ENCODE measurements at regions not wholly inside any gene's neighbourhood (a gene's known extent, or its start where the extent isn't known, plus 50 kb on each side); places are given as distances from the start of the nearest gene placed in this dataset.
"Not testable (repeated sequence)": the region's sequence is repeated elsewhere in the genome, so short reads cannot be mapped to it uniquely, and the experiment has no call there.

GRCh38 chr10:124210263-124210662 lies 116.9 kb upstream of the CHST15 start:
- 91% methylated on average over 1 of the region's 1 CpG for WGBS
- H3K4me3 ChIP-seq (ENCODE audit: low read depth, low read length), result no peak overlapping the region
- no peak for DNase-seq (ENCODE audit: extremely low spot score)
- no peak overlapping the region for H3K27ac ChIP-seq (ENCODE audit: low read depth)
- no peaks in the 10 kb centered on the region for H3K4me1 ChIP-seq (ENCODE audit: insufficient read depth)
- no peaks in the 10 kb centered on the region for H3K36me3 ChIP-seq (ENCODE audit: insufficient read depth)

GRCh38 chr10:124207391-124207790 lies 114.0 kb upstream of the CHST15 start:
- Histone ChIP-seq H3K36me3 (ENCODE audit: insufficient read depth) (no peaks in the 10 kb centered on the region), H3K4me1 (ENCODE audit: insufficient read depth) (no peaks in the 10 kb centered on the region), H3K27ac (ENCODE audit: low read depth) (no peak overlapping the region), H3K4me3 (ENCODE audit: low read depth, low read length) (no peak overlapping the region)
- DNase-seq (ENCODE audit: extremely low spot score), result no peak
- WGBS, result 90% methylated on average over 5 of the region's 5 CpGs

GRCh38 chr10:124206616-124207015 lies 113.2 kb upstream of the CHST15 start:
- H3K4me3 ChIP-seq (ENCODE audit: low read depth, low read length), result no peak overlapping the region
- no peaks in the 10 kb centered on the region for H3K36me3 ChIP-seq (ENCODE audit: insufficient read depth)
- no peaks in the 10 kb centered on the region for H3K4me1 ChIP-seq (ENCODE audit: insufficient read depth)
- no peak overlapping the region for H3K27ac ChIP-seq (ENCODE audit: low read depth)
- WGBS, result 80% methylated on average over 4 of the region's 4 CpGs
- no peak for DNase-seq (ENCODE audit: extremely low spot score)

- H3K36me3 ChIP-seq (ENCODE audit: insufficient read depth), result no peaks in the 10 kb centered on the region
- no peak overlapping the region for H3K4me3 ChIP-seq (ENCODE audit: low read depth, low read length)
- no peaks in the 10 kb centered on the region for H3K4me1 ChIP-seq (ENCODE audit: insufficient read depth)
- 85% methylated on average over 1 of the region's 1 CpG for WGBS
- no peak for DNase-seq (ENCODE audit: extremely low spot score)
- no peak overlapping the region for H3K27ac ChIP-seq (ENCODE audit: low read depth)
Observed at GRCh38 chr10:124205432-124205831, 112.0 kb upstream of the CHST15 start.

- no peaks in the 10 kb centered on the region for H3K4me1 ChIP-seq (ENCODE audit: insufficient read depth)
- DNase-seq (ENCODE audit: extremely low spot score), result no peak
- WGBS, result 88% methylated on average over 3 of the region's 3 CpGs
- H3K27ac ChIP-seq (ENCODE audit: low read depth), result no peak overlapping the region
- H3K36me3 ChIP-seq (ENCODE audit: insufficient read depth), result no peaks in the 10 kb centered on the region
- no peak overlapping the region for H3K4me3 ChIP-seq (ENCODE audit: low read depth, low read length)
Observed at GRCh38 chr10:124204726-124205125, 111.3 kb upstream of the CHST15 start.

- 81% methylated on average over 4 of the region's 4 CpGs for WGBS
- H3K36me3 ChIP-seq (ENCODE audit: insufficient read depth), result no peaks in the 10 kb centered on the region
- no peak overlapping the region for H3K4me3 ChIP-seq (ENCODE audit: low read depth, low read length)
- no peak overlapping the region for H3K27ac ChIP-seq (ENCODE audit: low read depth)
- no peaks in the 10 kb centered on the region for H3K4me1 ChIP-seq (ENCODE audit: insufficient read depth)
- DNase-seq (ENCODE audit: extremely low spot score), result no peak
Observed at GRCh38 chr10:124200011-124200410, 106.6 kb upstream of the CHST15 start.

- H3K27ac ChIP-seq (ENCODE audit: low read depth), result no peak overlapping the region
- H3K36me3 ChIP-seq (ENCODE audit: insufficient read depth), result no peaks in the 10 kb centered on the region
- H3K4me3 ChIP-seq (ENCODE audit: low read depth, low read length), result no peak overlapping the region
- no peaks in the 10 kb centered on the region for H3K4me1 ChIP-seq (ENCODE audit: insufficient read depth)
- DNase-seq (ENCODE audit: extremely low spot score), result no peak
- WGBS, result 86% methylated on average over 2 of the region's 2 CpGs
Observed at GRCh38 chr10:124198871-124199270, 105.5 kb upstream of the CHST15 start.

GRCh38 chr10:124198125-124198501 lies 104.7 kb upstream of the CHST15 start:
- H3K27ac ChIP-seq (ENCODE audit: low read depth), result no peak overlapping the region
- 75% methylated on average over 5 of the region's 5 CpGs for WGBS
- DNase-seq (ENCODE audit: extremely low spot score), result no peak
- no peaks in the 10 kb centered on the region for H3K4me1 ChIP-seq (ENCODE audit: insufficient read depth)
- no peak overlapping the region for H3K4me3 ChIP-seq (ENCODE audit: low read depth, low read length)
- no peaks in the 10 kb centered on the region for H3K36me3 ChIP-seq (ENCODE audit: insufficient read depth)

GRCh38 chr10:124197371-124198124 lies 104.2 kb upstream of the CHST15 start:
- no peaks in the 10 kb centered on the region for H3K4me1 ChIP-seq (ENCODE audit: insufficient read depth)
- H3K4me3 ChIP-seq (ENCODE audit: low read depth, low read length), result no peak overlapping the region
- no peak overlapping the region for H3K27ac ChIP-seq (ENCODE audit: low read depth)
- H3K36me3 ChIP-seq (ENCODE audit: insufficient read depth), result no peaks in the 10 kb centered on the region
- WGBS, result 73% methylated on average over 25 of the region's 25 CpGs
- no peak for DNase-seq (ENCODE audit: extremely low spot score)

GRCh38 chr10:124196659-124197058 lies 103.3 kb upstream of the CHST15 start:
- WGBS, result 69% methylated on average over 5 of the region's 5 CpGs
- no peaks in the 10 kb centered on the region for H3K4me1 ChIP-seq (ENCODE audit: insufficient read depth)
- DNase-seq (ENCODE audit: extremely low spot score), result no peak
- no peak overlapping the region for H3K4me3 ChIP-seq (ENCODE audit: low read depth, low read length)
- H3K27ac ChIP-seq (ENCODE audit: low read depth), result no peak overlapping the region
- H3K36me3 ChIP-seq (ENCODE audit: insufficient read depth), result no peaks in the 10 kb centered on the region

- Histone ChIP-seq H3K27ac (ENCODE audit: low read depth) (no peak overlapping the region), H3K4me3 (ENCODE audit: low read depth, low read length) (no peak overlapping the region), H3K36me3 (ENCODE audit: insufficient read depth) (no peaks in the 10 kb centered on the region), H3K4me1 (ENCODE audit: insufficient read depth) (no peaks in the 10 kb centered on the region)
- WGBS, result 89% methylated on average over 2 of the region's 2 CpGs
- DNase-seq (ENCODE audit: extremely low spot score), result no peak
Observed at GRCh38 chr10:124194199-124194824, 100.9 kb upstream of the CHST15 start.

GRCh38 chr10:124193309-124193696 lies 99.9 kb upstream of the CHST15 start:
- H3K4me1 ChIP-seq (ENCODE audit: insufficient read depth), result no peaks in the 10 kb centered on the region
- H3K4me3 ChIP-seq (ENCODE audit: low read depth, low read length), result no peak overlapping the region
- no peak overlapping the region for H3K27ac ChIP-seq (ENCODE audit: low read depth)
- WGBS, result 93% methylated on average over 8 of the region's 8 CpGs
- DNase-seq (ENCODE audit: extremely low spot score), result no peak
- no peaks in the 10 kb centered on the region for H3K36me3 ChIP-seq (ENCODE audit: insufficient read depth)

- H3K36me3 ChIP-seq (ENCODE audit: insufficient read depth); H3K4me1 ChIP-seq (ENCODE audit: insufficient read depth); H3K4me3 ChIP-seq (ENCODE audit: low read depth, low read length); DNase-seq (ENCODE audit: extremely low spot score); H3K27ac ChIP-seq (ENCODE audit: low read depth): not testable (repeated sequence)
- WGBS, result 96% methylated on average over 5 of the region's 5 CpGs
Observed at GRCh38 chr10:124192664-124193308, 99.4 kb upstream of the CHST15 start.

GRCh38 chr10:124190476-124190875 lies 97.1 kb upstream of the CHST15 start:
- not testable (repeated sequence) for H3K36me3 ChIP-seq (ENCODE audit: insufficient read depth); DNase-seq (ENCODE audit: extremely low spot score); H3K4me3 ChIP-seq (ENCODE audit: low read depth, low read length); H3K27ac ChIP-seq (ENCODE audit: low read depth); H3K4me1 ChIP-seq (ENCODE audit: insufficient read depth)
- 71% methylated on average over 2 of the region's 2 CpGs for WGBS

All from urinary bladder (tissue), 3 donors.